ENCODE measurements at regions not wholly inside any gene's neighbourhood (a gene's known extent, or its start where the extent isn't known, plus 50 kb on each side); places are given as distances from the start of the nearest gene placed in this dataset.
A peak's percentile ranks its signal among the peaks of the same experiment; 100 is the strongest.

DNA sequence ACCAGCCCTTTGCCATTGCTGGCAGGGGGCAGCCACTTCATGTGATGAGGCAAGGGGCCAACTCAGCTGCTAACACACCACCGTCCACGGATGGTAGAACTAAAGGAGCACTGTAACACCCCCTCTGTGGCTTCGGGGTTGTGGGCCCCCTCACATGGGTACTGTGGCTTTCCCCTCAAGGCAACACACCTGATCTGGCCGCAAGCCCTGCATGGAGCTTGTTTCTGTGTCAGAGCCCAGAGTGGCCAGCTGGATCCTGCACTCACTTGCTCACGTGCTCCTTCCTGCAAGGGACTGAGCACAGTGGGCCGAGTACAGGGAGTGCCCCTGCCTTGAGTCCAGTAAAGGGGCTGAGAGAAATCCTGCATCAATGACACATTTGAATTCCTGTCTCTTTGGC lies 507.4 kb upstream of the SMC2 start:
- ATAC-seq (no peak), FAIRE-seq (no peak), DNase-seq (ENCODE audit: low spot score) (no peak)
- in situ Hi-C loops (cut with HindIII; ENCODE audit: extremely low pct_ligation_motif_present, low pct_unique_long_range_greater_than_20kb) (no loop called here), intact Hi-C loops (cut with micrococcal nuclease; ENCODE audit: unreplicated experiment) (no loop called here)
- no peak overlapping the region for H3K9ac ChIP-seq (ENCODE audit: insufficient read depth, low read depth, low read length)
- H2AFZ ChIP-seq (ENCODE audit: low read length), result no peak overlapping the region
- H3K36me3 ChIP-seq (replicated peaks in 1 of 2; ENCODE audit: control insufficient read depth in 1 of 2, insufficient read depth in 2 of 2, low read length in 2 of 2), result no peaks in the 10 kb centered on the region
- H3K4me2 ChIP-seq (ENCODE audit: low read depth, low read length), result no peak overlapping the region
- peaks cover 44% of the 10 kb centered on the region for H3K9me3 ChIP-seq (ENCODE audit: low read length)
- 0% methylated on average over 4 of the region's 6 CpGs for WGBS (ENCODE audit: low lambda C conversion rate)
- H3K27ac ChIP-seq (ENCODE audit: extremely low read length, insufficient read depth, low read length), result no peak overlapping the region
- H3K79me2 ChIP-seq (ENCODE audit: insufficient read depth, low read length), result no peaks in the 10 kb centered on the region
- H3K27me3 ChIP-seq (ENCODE audit: control insufficient read depth in 1 of 2, insufficient read depth in 2 of 2, low read length in 2 of 2), result no peaks in the 10 kb centered on the region
- H4K20me1 ChIP-seq (ENCODE audit: insufficient read depth, low read length), result no peaks in the 10 kb centered on the region
- no peaks in the 10 kb centered on the region for H3K4me1 ChIP-seq (ENCODE audit: insufficient read depth, low read length)
- H3K4me3 ChIP-seq (replicated peaks in 1 of 3; ENCODE audit: insufficient read depth in 1 of 3, low read depth in 2 of 3, low read length in 3 of 3), result no peak overlapping the region
- ChIA-PET CTCF (ENCODE audit: low intra/inter-chr PET ratio, low total read pairs) (no interaction called here), POLR2A (no interaction called here)
- BruUV-seq (replicated peaks), result no TSS peak
- TF ChIP-seq SP1 (IDR thresholded peaks at IDR 0.05) (no peak), SP1 (CRISPR knock-in tag; IDR thresholded peaks at IDR 0.05) (no peak), ZFP37 (CRISPR knock-in tag; IDR thresholded peaks at IDR 0.05; ENCODE audit: borderline replicate concordance) (no peak), SNAPC2 (CRISPR knock-in tag; IDR thresholded peaks at IDR 0.05) (no peak), ZNF180 (CRISPR knock-in tag; IDR thresholded peaks at IDR 0.05; ENCODE audit: borderline replicate concordance, low read depth) (no peak), MAFG (CRISPR knock-in tag; IDR thresholded peaks at IDR 0.05) (no peak), ZNF749 (CRISPR knock-in tag; IDR thresholded peaks at IDR 0.05; ENCODE audit: borderline replicate concordance) (no peak)

DNA sequence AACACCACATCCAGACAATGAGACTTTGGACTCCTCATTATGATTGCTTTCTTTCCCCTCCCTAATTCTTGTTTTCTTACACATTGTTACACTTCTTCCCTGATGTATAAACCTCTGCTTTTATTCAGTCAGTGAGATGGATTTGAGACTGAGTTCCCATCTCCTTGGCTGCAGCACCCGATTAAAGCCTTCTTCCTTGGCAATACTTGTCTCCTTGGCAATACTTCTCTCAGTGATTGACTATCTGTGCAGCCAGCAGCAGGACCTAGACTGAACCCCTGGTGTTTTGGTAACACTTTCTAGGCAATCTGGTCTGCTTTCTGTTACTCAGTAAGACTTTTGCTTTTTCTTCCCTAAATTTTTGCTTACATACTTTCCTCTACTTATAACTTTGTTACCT lies 492.8 kb upstream of the SMC2 start:
- ATAC-seq (no peak), DNase-seq (ENCODE audit: low spot score) (no peak), FAIRE-seq (no peak)
- CTCF ChIA-PET (ENCODE audit: low intra/inter-chr PET ratio, low total read pairs), result no interaction called here
- H3K9me3 ChIP-seq (ENCODE audit: low read length), result peaks cover 57% of the 10 kb centered on the region
- no peak overlapping the region for H3K9ac ChIP-seq (ENCODE audit: insufficient read depth, low read depth, low read length)
- no peak overlapping the region for H3K4me2 ChIP-seq (ENCODE audit: low read depth, low read length)
- H2AFZ ChIP-seq (ENCODE audit: low read length), result no peak overlapping the region
- no peaks in the 10 kb centered on the region for H3K36me3 ChIP-seq (replicated peaks in 1 of 2; ENCODE audit: control insufficient read depth in 1 of 2, insufficient read depth in 2 of 2, low read length in 2 of 2)
- H3K27ac ChIP-seq (ENCODE audit: extremely low read length, insufficient read depth, low read length), result no peak overlapping the region
- H4K20me1 ChIP-seq (ENCODE audit: insufficient read depth, low read length), result no peaks in the 10 kb centered on the region
- WGBS (ENCODE audit: low lambda C conversion rate), result 0% methylated on average over 1 of the region's 1 CpG
- no peaks in the 10 kb centered on the region for H3K79me2 ChIP-seq (ENCODE audit: insufficient read depth, low read length)
- TF ChIP-seq RBM22 (optimal IDR thresholded peaks at IDR 0.05; ENCODE audit: low read length), result no peak
- TF ChIP-seq ZNF124 (CRISPR knock-in tag; IDR thresholded peaks at IDR 0.05), result peak; percentile 96
- no peak for TF ChIP-seq ZSCAN31 (CRISPR knock-in tag; IDR thresholded peaks at IDR 0.05; ENCODE audit: low read depth)
- no peak for TF ChIP-seq ZFP36 (IDR thresholded peaks at IDR 0.05; ENCODE audit: borderline replicate concordance, low read depth, low read length, partially characterized antibody)
- no peak for TF ChIP-seq ATF2 (CRISPR knock-in tag; IDR thresholded peaks at IDR 0.05)
- TF ChIP-seq, protein P1, sequence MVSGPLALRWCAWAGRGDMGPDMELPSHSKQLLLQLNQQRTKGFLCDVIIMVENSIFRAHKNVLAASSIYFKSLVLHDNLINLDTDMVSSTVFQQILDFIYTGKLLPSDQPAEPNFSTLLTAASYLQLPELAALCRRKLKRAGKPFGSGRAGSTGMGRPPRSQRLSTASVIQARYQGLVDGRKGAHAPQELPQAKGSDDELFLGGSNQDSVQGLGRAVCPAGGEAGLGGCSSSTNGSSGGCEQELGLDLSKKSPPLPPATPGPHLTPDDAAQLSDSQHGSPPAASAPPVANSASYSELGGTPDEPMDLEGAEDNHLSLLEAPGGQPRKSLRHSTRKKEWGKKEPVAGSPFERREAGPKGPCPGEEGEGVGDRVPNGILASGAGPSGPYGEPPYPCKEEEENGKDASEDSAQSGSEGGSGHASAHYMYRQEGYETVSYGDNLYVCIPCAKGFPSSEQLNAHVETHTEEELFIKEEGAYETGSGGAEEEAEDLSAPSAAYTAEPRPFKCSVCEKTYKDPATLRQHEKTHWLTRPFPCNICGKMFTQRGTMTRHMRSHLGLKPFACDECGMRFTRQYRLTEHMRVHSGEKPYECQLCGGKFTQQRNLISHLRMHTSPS (CRISPR knock-in tag; IDR thresholded peaks at IDR 0.05; ENCODE audit: low read depth), result no peak
- no peak for TF ChIP-seq ATAD3A (CRISPR knock-in tag; IDR thresholded peaks at IDR 0.05)
- POLR2A ChIA-PET, result no interaction called here
- no peaks in the 10 kb centered on the region for H3K27me3 ChIP-seq (ENCODE audit: control insufficient read depth in 1 of 2, insufficient read depth in 2 of 2, low read length in 2 of 2)
- BruUV-seq (replicated peaks), result no TSS peak
- in situ Hi-C loops (cut with HindIII; ENCODE audit: extremely low pct_ligation_motif_present, low pct_unique_long_range_greater_than_20kb), result no loop called here
- intact Hi-C loops (cut with micrococcal nuclease; ENCODE audit: unreplicated experiment), result no loop called here
- H3K4me1 ChIP-seq (ENCODE audit: insufficient read depth, low read length), result no peaks in the 10 kb centered on the region
- H3K4me3 ChIP-seq (replicated peaks in 1 of 3; ENCODE audit: insufficient read depth in 1 of 3, low read depth in 2 of 3, low read length in 3 of 3), result no peak overlapping the region
